GM18505 (cell line): ENCODE measurements at regions not wholly inside any gene's neighbourhood (a gene's known extent, or its start where the extent isn't known, plus 50 kb on each side); places are given as distances from the start of the nearest gene placed in this dataset.
"Not testable (repeated sequence)": the region's sequence is repeated elsewhere in the genome, so short reads cannot be mapped to it uniquely, and the experiment has no call there.

Source experiments
- ATAC-seq: cut with Tn5 transposase; IDR thresholded peaks from one replicate; pipeline ENCODE4 v1.9.1; 2021; ENCODE audit not compliant: unreplicated experiment
- POLR2A ChIP-seq: IDR thresholded peaks from 4 replicates; pipeline ENCODE4 v1.6.1; 2011; ENCODE audit warnings: borderline replicate concordance; ENCODE audit not compliant: insufficient read depth, insufficient read length; ENCODE audit errors: extremely low read depth

DNA sequence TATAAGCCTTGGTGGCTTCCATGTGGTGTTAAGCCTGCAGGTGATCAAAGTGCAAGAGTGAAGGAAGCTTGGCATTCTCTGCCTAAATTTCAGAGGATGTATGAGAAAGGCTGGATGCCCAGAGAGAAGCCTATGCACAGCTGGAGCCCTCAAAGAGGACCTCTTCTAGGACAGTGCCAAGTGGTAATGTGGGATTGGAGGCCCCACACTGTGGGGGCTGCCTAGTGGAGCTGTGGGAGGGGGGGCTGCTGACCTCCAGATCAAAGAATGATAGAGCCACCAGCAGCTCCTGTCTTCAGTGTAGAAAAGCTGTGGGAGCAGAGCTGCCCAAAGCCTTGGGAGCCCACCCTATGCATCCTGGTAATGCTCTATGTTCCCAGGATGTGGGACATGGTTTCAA is 1512.7 kb upstream of the TPTE start:
- TF ChIP-seq POLR2A = no peak
- no peak for ATAC-seq

GRCh38 chr21:9009267-9010016 is 1511.9 kb upstream of the TPTE start:
- not testable (repeated sequence) for ATAC-seq

DNA sequence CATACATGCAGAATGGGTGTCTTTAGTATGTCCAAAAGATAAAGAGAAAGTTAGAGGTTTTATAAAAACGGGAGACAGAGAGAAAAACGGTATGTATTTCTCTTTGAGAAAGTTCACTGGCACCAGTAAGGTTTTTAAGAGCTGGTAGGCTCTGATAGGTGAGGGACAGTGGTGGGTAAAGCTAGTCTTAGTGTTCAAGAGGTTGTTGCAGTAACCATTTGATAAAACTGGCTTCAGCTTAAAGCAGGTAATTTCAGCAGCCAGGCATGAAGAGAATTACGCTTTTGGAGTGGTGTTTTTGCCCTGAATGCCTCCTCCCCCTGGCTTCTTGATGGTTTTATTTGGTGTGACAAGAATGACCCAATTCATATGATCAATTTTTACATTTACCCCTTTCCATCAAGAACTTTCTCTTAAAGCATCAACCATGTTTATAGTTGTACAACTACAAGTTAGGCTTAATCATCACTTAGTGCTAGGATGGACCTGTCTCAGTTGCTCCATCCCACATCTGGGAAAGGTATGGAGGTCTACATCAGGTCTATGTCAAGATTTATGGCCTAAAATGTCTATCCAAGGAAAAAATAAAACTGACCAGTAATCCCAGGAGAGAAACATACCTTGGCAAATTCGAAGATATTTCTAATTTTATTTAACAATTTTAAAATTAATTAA is 1511.1 kb upstream of the TPTE start:
- ATAC-seq = not testable (repeated sequence)

- ATAC-seq = not testable (repeated sequence)
Measured at GRCh38 chr21:9010936-9011890, 1510.2 kb upstream of the TPTE start.

GRCh38 chr21:9011916-9012315 is 1509.5 kb upstream of the TPTE start:
- ATAC-seq = not testable (repeated sequence)

DNA sequence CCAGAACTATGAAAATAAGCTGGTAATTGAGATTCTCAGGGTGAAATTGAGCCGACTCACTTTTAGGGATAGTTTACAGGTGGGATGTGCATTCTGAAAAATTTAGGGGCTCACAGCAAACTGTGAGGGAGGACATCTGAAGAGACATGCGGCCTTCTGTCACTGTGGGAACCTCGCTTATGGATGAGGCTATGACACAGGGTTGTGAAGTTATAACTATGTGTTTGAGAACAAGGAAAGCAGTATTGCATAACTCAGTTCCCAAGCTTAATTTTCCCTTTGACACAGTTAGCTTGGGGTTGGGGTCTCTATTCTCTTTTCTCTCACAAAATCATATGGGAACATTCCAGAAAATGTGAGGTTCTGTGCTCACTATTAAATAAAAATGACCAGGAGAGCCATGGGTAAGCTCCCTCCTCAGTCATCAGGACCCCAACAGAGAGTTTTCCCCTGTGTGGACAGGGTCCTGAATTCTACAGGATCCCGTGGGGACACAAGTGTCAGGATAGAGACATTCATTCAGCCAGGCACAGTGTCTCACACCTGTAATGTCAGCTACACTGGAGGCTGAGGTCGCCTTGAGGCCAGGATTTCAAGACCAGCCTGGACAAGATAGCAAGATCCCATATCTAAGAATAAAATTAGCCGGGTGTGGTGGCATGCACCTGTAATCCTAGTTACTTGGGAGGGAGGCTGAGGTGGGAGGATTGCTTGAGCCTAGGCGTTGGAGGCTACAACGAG is 1507.7 kb upstream of the TPTE start:
- not testable (repeated sequence) for ATAC-seq

DNA sequence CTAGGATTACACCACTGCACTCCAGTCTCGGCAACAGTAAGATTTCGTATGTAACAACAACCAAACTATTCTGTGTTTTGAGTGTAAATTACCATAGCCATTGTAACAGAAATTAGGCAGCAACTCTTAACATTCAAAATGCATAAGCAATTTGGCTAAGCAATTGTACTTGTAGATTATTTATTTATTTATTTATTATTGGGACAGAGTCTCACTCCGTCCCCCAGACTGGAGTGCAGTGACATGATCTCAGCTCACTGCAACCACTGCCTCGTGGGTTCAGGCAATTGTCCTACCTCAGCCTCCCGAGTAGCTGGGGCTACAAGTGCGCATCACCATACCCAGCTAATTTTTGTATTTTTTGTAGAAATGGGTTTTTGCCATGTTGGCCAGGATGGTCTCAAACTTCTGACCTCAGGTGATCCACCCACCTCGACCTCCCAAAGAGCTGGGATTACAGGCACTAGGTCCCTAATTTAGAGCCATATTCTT is 1507.1 kb upstream of the TPTE start:
- not testable (repeated sequence) for ATAC-seq

DNA sequence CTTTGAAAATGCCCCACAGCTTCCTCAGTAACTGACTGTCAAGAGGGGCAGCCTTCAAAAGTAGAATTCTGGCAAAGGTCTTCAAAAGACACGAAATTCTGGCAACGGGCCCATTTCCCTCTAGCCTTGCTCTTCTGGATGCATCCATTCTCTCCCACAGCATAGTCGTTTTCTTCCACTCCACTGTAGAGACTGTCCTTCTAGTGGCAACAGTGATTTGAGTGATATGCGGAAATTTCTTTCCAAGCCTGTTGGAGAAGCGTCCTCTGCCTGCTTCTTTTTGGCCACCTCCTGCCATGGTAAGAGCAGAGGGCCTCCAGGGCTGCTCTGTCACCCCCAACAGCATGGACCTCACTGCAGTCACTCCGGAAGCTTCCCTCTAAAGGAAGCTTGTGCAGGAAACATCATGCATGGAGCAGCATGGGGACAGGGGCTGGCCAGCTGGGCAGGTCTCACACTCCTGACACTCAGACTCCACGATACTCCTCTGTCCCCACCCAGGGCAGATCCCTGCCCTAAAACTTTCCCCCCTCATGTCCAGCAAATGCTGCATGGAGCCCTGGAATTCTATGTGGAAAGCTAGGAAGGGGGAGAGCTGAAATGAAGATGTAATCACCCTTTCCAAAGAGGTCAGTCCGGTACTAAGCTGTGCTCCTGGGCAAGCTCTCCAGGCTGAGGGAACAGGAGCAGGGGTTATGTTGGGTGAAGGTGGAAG is 1505.7 kb upstream of the TPTE start:
- not testable (repeated sequence) for ATAC-seq

- not testable (repeated sequence) for ATAC-seq
Measured at GRCh38 chr21:9017206-9017605, 1504.2 kb upstream of the TPTE start.

DNA sequence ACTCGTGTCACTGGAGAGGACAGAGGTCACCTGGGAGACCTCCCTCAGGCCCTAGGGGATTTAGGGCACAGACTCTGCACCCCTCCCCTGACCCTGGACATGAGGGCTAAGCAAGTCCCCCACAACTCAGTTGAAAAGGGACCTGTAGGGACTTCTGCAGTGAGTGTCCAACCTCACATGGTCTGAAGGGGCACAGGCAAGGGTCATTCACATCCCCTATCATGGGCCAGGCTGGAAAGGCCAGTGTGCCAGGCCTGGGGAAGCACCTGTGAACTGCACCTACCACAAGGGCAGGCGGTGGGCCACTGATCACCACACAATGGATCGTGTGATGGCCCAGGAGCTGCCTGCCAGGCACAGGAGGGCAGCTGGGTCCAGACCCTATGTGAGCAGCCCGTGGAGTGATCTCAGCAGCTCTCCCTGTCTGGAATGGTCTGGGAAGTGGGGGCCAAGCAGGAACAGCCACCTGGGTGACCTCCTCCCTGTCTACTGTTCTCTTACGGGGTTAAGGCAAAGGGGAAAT is 1502.6 kb upstream of the TPTE start:
- ATAC-seq = not testable (repeated sequence)

GRCh38 chr21:9024006-9024767 is 1497.2 kb upstream of the TPTE start:
- not testable (repeated sequence) for ATAC-seq

DNA sequence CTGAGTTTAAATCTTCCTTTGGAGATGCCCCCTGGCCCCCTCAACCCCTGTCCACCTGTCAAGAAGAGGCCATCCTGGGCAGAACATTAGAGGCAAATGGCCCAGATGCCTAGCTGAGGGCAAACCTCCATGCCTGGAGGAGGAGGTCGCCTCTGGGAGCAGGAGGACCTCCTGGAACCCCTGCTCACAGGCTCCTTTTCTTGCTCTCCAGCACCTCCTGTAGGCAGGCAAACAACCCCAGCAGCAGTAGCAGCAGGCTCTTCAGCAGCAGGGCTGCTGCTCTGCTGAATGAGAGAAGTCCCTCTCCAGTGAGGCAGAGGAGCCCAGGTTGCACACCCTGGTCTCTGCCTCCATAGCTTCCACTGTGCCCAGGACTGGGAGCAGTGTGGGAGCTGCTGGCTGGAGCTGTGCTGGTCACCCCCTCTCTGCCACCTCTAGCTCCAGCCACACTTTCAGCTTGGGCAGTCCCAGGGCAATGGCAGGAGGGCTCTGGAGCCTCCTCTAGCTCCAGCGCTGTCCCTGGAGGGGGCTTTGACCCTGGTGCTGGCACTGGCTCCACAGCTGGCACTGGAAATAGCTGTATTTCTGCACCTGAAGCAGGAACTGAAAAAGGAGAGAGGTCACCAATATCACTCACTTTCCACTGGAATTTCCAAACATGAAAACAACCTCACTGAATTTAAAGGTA is 1494.5 kb upstream of the TPTE start:
- not testable (repeated sequence) for ATAC-seq

GRCh38 chr21:9027417-9027800 is 1494.0 kb upstream of the TPTE start:
- ATAC-seq = not testable (repeated sequence)

GRCh38 chr21:9028624-9029431 is 1492.6 kb upstream of the TPTE start:
- not testable (repeated sequence) for ATAC-seq

DNA sequence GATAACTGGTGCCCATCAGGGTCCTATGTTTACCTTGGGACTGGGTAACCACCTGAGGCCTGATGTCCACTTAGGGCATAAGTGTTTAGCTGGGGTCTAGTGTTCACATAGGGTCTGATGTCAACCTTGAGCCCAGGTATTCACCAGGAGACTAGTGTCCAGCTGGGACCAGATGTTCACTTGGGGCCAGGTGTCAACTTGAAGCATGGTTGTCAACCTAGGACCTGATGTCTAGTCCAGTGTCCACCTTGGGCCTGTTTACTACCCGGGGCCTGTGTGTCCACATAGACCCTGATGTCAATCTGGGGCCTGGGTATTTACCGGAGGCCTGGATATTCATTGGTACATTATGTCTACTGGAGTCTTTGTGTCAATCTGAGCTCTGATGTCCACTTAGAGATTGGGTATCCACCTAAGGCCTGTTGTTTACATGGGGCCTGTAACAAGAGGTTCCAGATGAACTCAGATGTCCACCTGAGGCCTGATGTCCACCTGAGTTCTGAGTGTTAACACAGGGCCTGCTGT is 1491.2 kb upstream of the TPTE start:
- not testable (repeated sequence) for ATAC-seq

DNA sequence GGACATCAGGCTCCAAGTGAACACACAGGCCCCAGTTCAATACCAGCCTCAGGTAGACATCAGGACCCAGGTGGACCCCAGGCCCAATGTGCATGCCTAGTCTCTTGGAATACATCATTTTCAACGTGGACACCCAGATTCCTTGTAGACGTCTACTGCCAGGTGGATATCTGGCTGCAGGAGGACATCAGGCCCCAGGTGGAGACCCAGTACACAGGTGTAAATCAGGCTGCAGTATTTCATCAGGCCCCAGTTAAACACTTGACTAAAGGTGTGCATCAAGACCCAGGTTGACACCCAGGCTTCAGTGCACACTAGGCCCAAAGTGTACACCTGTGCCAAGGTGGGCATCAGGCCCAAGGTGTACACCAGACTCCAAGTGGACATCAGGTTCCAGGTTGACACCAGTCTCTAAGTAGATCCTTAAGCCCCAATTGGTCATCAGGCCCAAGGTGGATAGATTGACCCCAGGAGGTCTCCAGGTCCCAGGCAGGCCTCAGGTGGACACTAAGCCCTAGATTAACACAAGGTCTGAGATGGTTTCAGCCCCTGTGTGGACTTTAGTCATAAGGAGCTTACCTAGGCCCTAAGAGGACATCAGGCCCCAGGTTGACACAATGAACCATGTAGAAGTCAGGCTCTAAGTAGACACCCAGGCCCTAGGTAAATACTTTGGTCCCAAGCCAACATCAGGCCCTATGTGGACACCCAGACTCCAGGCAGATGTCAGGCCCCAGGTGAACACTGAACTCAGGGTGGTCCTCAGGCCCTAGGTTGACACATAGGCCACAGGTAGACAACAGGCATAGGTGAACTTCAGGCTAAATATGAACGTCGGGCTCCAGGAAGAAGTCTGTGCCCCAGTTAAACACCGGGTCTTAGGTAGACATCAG is 1489.7 kb upstream of the TPTE start:
- ATAC-seq = not testable (repeated sequence)
